ENCODE measurements at regions not wholly inside any gene's neighbourhood (a gene's known extent, or its start where the extent isn't known, plus 50 kb on each side); places are given as distances from the start of the nearest gene placed in this dataset.
A peak's percentile ranks its signal among the peaks of the same experiment; 100 is the strongest.

DNA sequence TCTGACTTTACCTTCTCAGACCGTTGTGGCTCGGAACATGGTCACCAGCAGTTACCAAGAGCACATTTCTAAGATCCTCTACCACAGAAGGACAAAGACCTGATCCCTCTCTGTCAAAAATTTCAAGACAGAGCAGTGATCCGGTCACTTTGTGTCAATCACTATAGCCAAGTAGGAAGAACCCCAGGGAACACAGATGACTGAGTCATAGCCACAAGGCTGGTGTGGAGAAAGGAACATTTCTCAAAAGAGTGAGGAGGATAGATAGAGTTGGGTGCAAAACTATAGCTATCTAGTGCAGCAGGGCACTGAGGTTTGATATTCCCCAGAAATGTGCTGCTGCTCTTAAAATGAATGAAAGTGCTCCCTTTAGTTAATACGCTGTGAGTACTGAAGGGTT, 130.7 kb upstream of the SMIM23 start:
- H3K9me3 ChIP-seq (ENCODE audit: control extremely low read depth in 1 of 5, control insufficient read depth in 4 of 5, insufficient read depth in 2 of 5, low read depth in 1 of 5, low read length in 4 of 5), result peaks cover 0 to 5% (median 0%) of the 10 kb centered on the region in 5 experiments
- WGBS (ENCODE audit: insufficient coverage), result 83% methylated on average over 1 of the region's 4 CpGs
- ChIA-PET POLR2A (no interaction called here), CTCF (interaction anchor here (0.5 to 1.5 kb wide), 3 partner anchors 14 to 250 kb away, joined by 3 to 6 read pairs (median 5); no protein-coding TSS in a partner anchor)
- no peak overlapping the region for H3K27ac ChIP-seq (ENCODE audit: insufficient read depth in 1 of 2, low read depth in 1 of 2, low read length in 2 of 2, poor library complexity in 1 of 2, severe bottlenecking in 2 of 2)
- H3K4me1 ChIP-seq (ENCODE audit: control extremely low read depth in 1 of 4, control insufficient read depth in 4 of 4, insufficient read depth in 4 of 4, low read length in 3 of 4), result peaks cover 0 to 4% (median under 1%) of the 10 kb centered on the region in 4 experiments
- H3K4me3 ChIP-seq (ENCODE audit: control insufficient read depth in 1 of 7, extremely low read depth in 1 of 7, insufficient read depth in 4 of 7, low read depth in 2 of 7, low read length in 6 of 7), result no peak overlapping the region
- no peaks in the 10 kb centered on the region for H3K36me3 ChIP-seq (ENCODE audit: control insufficient read depth in 4 of 4, insufficient read depth in 4 of 4, low read length in 3 of 4)
- no peaks in the 10 kb centered on the region for H3K27me3 ChIP-seq (replicated peaks in 2 of 5; ENCODE audit: control insufficient read depth in 4 of 5, insufficient read depth in 5 of 5, low read length in 4 of 5)
- DNase-seq, result no peak

DNA sequence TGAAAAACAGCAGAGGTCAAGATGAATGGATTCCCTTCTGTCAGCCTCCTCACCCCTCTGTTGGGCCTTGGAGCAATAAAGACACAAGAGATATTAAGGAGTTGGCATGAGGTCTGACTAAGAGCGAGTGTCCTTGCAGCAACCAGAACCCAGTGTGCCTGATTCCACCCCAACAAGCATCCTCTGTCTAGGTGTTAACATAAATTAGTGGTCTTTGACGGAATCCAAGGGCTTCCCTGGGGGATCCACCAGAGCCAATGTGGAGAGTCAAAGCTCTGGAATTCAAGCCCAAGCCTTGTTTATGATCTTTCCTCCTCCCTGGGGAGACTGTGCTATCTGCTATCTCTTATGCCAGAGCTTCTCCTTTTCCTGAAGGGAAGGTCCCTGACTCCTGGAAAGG, 128.1 kb upstream of the SMIM23 start:
- peaks cover 0 to 15% (median 11%) of the 10 kb centered on the region in 4 experiments for H3K4me1 ChIP-seq (ENCODE audit: control extremely low read depth in 1 of 4, control insufficient read depth in 4 of 4, insufficient read depth in 4 of 4, low read length in 3 of 4)
- no peak overlapping the region for H3K27ac ChIP-seq (ENCODE audit: insufficient read depth in 1 of 2, low read depth in 1 of 2, low read length in 2 of 2, poor library complexity in 1 of 2, severe bottlenecking in 2 of 2)
- POLR2A ChIA-PET, result no interaction called here
- no peak overlapping the region for H3K4me3 ChIP-seq (ENCODE audit: control insufficient read depth in 1 of 7, extremely low read depth in 1 of 7, insufficient read depth in 4 of 7, low read depth in 2 of 7, low read length in 6 of 7)
- no peaks in the 10 kb centered on the region for H3K27me3 ChIP-seq (replicated peaks in 2 of 5; ENCODE audit: control insufficient read depth in 4 of 5, insufficient read depth in 5 of 5, low read length in 4 of 5)
- peaks cover 0 to 5% (median 0%) of the 10 kb centered on the region in 5 experiments for H3K9me3 ChIP-seq (ENCODE audit: control extremely low read depth in 1 of 5, control insufficient read depth in 4 of 5, insufficient read depth in 2 of 5, low read depth in 1 of 5, low read length in 4 of 5)
- WGBS (ENCODE audit: insufficient coverage), result 89% methylated on average over 1 of the region's 2 CpGs
- CTCF ChIA-PET, result no interaction called here
- DNase-seq, result no peak
- no peaks in the 10 kb centered on the region for H3K36me3 ChIP-seq (ENCODE audit: control insufficient read depth in 4 of 4, insufficient read depth in 4 of 4, low read length in 3 of 4)

DNA sequence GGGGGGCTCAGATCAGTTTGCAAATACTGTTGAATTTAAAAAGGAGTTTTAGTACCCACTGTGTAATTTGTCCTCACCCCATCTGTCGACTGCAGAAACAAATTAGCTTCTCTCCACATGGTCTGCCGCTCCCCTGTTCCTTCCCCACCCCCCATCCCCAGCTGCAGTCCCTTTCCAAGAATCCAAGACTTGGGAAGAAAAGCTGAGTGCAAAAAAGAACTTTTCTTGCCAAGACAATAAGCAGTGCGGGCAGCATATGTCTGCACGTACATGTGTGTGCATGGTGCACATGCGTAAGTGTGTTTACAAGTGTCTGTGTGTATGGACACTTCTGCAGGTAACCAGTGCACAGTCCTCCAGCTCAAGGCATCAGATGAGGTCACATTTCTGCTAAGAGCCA, 125.7 kb upstream of the SMIM23 start:
- H3K4me1 ChIP-seq (ENCODE audit: control extremely low read depth in 1 of 4, control insufficient read depth in 4 of 4, insufficient read depth in 4 of 4, low read length in 3 of 4), result peaks cover 0 to 15% (median 11%) of the 10 kb centered on the region in 4 experiments
- no peak overlapping the region for H3K4me3 ChIP-seq (ENCODE audit: control insufficient read depth in 1 of 7, extremely low read depth in 1 of 7, insufficient read depth in 4 of 7, low read depth in 2 of 7, low read length in 6 of 7)
- H3K9me3 ChIP-seq (ENCODE audit: control extremely low read depth in 1 of 5, control insufficient read depth in 4 of 5, insufficient read depth in 2 of 5, low read depth in 1 of 5, low read length in 4 of 5), result no peaks in the 10 kb centered on the region
- DNase-seq, result no peak
- no peak overlapping the region for H3K27ac ChIP-seq (ENCODE audit: insufficient read depth in 1 of 2, low read depth in 1 of 2, low read length in 2 of 2, poor library complexity in 1 of 2, severe bottlenecking in 2 of 2)
- POLR2A ChIA-PET, result no interaction called here
- 100% methylated on average over 5 of the region's 5 CpGs for WGBS (ENCODE audit: insufficient coverage)
- H3K36me3 ChIP-seq (ENCODE audit: control insufficient read depth in 4 of 4, insufficient read depth in 4 of 4, low read length in 3 of 4), result no peaks in the 10 kb centered on the region
- H3K27me3 ChIP-seq (replicated peaks in 2 of 5; ENCODE audit: control insufficient read depth in 4 of 5, insufficient read depth in 5 of 5, low read length in 4 of 5), result no peaks in the 10 kb centered on the region
- CTCF ChIA-PET, result interaction anchor here (0.9 to 1.6 kb wide), 2 partner anchors 11 to 13 kb away, joined by 4 read pairs; no protein-coding TSS in a partner anchor

- no peak overlapping the region for H3K4me3 ChIP-seq (ENCODE audit: control insufficient read depth in 1 of 7, extremely low read depth in 1 of 7, insufficient read depth in 4 of 7, low read depth in 2 of 7, low read length in 6 of 7)
- no peaks in the 10 kb centered on the region for H3K9me3 ChIP-seq (ENCODE audit: control extremely low read depth in 1 of 5, control insufficient read depth in 4 of 5, insufficient read depth in 2 of 5, low read depth in 1 of 5, low read length in 4 of 5)
- H3K36me3 ChIP-seq (ENCODE audit: control insufficient read depth in 4 of 4, insufficient read depth in 4 of 4, low read length in 3 of 4), result no peaks in the 10 kb centered on the region
- H3K27ac ChIP-seq (ENCODE audit: insufficient read depth in 1 of 2, low read depth in 1 of 2, low read length in 2 of 2, poor library complexity in 1 of 2, severe bottlenecking in 2 of 2), result no peak overlapping the region
- H3K4me1 ChIP-seq (ENCODE audit: control extremely low read depth in 1 of 4, control insufficient read depth in 4 of 4, insufficient read depth in 4 of 4, low read length in 3 of 4), result peaks cover 0 to 15% (median 11%) of the 10 kb centered on the region in 4 experiments
- DNase-seq, result peak; percentile 65 to 91 (median 89)
- POLR2A ChIA-PET, result no interaction called here
- CTCF ChIA-PET, result interaction anchor here (0.6 to 1.6 kb wide), 3 partner anchors 10 to 239 kb away, joined by 3 to 4 read pairs (median 4); no protein-coding TSS in a partner anchor
- WGBS (ENCODE audit: insufficient coverage), result 19% methylated on average over 9 of the region's 9 CpGs
- no peaks in the 10 kb centered on the region for H3K27me3 ChIP-seq (replicated peaks in 2 of 5; ENCODE audit: control insufficient read depth in 4 of 5, insufficient read depth in 5 of 5, low read length in 4 of 5)
Observed at GRCh38 chr5:171660434-171660833, 125.2 kb upstream of the SMIM23 start.

DNA sequence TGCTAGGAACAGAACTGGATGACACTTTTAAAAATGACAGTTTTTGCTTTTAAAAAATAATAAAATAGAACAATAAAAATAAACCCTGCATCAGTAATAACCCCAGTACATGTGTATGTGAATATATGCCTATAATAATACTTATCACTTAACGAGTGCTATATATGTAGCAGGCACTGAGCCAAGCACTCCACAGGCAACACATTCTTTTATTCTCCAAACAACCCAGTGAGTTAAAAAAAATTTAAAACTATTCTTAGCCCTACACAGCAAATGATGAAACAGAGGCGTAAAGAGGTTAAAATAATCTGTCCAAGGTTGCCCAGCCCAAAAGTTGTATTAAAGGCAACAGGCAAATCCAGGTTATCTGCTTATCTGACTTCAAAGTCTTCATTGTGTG, 124.5 kb upstream of the SMIM23 start:
- no peak for DNase-seq
- Histone ChIP-seq H3K27ac (ENCODE audit: insufficient read depth in 1 of 2, low read depth in 1 of 2, low read length in 2 of 2, poor library complexity in 1 of 2, severe bottlenecking in 2 of 2) (no peak overlapping the region), H3K36me3 (ENCODE audit: control insufficient read depth in 4 of 4, insufficient read depth in 4 of 4, low read length in 3 of 4) (no peaks in the 10 kb centered on the region), H3K4me3 (ENCODE audit: control insufficient read depth in 1 of 7, extremely low read depth in 1 of 7, insufficient read depth in 4 of 7, low read depth in 2 of 7, low read length in 6 of 7) (no peak overlapping the region), H3K4me1 (ENCODE audit: control extremely low read depth in 1 of 4, control insufficient read depth in 4 of 4, insufficient read depth in 4 of 4, low read length in 3 of 4) (peaks cover 0 to 15% (median 11%) of the 10 kb centered on the region in 4 experiments), H3K27me3 (replicated peaks in 2 of 5; ENCODE audit: control insufficient read depth in 4 of 5, insufficient read depth in 5 of 5, low read length in 4 of 5) (no peaks in the 10 kb centered on the region), H3K9me3 (ENCODE audit: control extremely low read depth in 1 of 5, control insufficient read depth in 4 of 5, insufficient read depth in 2 of 5, low read depth in 1 of 5, low read length in 4 of 5) (no peaks in the 10 kb centered on the region)
- ChIA-PET CTCF (no interaction called here), POLR2A (no interaction called here)
- no CpG with 5 or more reads among the region's 2 CpGs for WGBS (ENCODE audit: insufficient coverage)

DNA sequence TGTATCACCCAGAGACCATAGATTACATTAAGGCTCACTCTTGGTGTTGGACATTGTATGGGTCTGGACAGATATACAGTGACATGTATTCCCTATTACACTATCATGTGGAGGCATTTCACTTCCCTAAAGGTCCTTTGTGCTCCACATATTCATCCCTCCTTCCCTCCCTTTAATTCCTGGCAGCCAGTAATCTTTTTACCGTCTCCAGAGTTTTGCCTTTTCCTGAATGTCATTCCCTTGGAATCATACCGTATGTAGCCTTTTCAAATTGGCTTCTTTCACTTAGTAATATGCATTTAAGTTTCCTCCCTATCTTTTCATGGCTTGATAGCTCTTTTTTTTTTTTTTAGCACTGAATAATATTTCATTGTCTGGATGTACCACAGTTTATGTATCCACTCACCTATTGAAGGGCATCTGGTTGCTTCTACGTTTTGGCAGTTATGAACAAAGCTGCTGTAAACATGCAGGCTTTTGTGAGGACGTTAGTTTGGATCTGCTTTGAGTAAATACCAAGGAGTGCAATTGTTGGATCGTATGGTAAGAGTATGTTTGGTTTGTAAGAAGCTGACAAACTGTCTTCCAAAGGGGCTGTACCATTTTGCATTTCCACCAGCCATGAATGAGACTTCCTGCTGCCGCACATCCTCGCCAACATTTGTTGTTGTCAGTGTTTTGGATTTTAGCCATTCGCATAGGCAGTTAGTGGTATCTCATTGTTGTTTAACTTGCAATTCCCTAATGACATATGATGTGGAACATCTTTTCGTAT, 122.1 kb upstream of the SMIM23 start:
- DNase-seq, result no peak
- no peak overlapping the region for H3K4me3 ChIP-seq (ENCODE audit: control insufficient read depth in 1 of 7, extremely low read depth in 1 of 7, insufficient read depth in 4 of 7, low read depth in 2 of 7, low read length in 6 of 7)
- H3K4me1 ChIP-seq (ENCODE audit: control extremely low read depth in 1 of 4, control insufficient read depth in 4 of 4, insufficient read depth in 4 of 4, low read length in 3 of 4), result peaks cover 0 to 15% (median 11%) of the 10 kb centered on the region in 4 experiments
- POLR2A ChIA-PET, result no interaction called here
- CTCF ChIA-PET, result no interaction called here
- H3K36me3 ChIP-seq (ENCODE audit: control insufficient read depth in 4 of 4, insufficient read depth in 4 of 4, low read length in 3 of 4), result no peaks in the 10 kb centered on the region
- no peaks in the 10 kb centered on the region for H3K9me3 ChIP-seq (ENCODE audit: control extremely low read depth in 1 of 5, control insufficient read depth in 4 of 5, insufficient read depth in 2 of 5, low read depth in 1 of 5, low read length in 4 of 5)
- no peaks in the 10 kb centered on the region for H3K27me3 ChIP-seq (replicated peaks in 2 of 5; ENCODE audit: control insufficient read depth in 4 of 5, insufficient read depth in 5 of 5, low read length in 4 of 5)
- WGBS (ENCODE audit: insufficient coverage), result 95% methylated on average over 5 of the region's 9 CpGs
- no peak overlapping the region for H3K27ac ChIP-seq (ENCODE audit: insufficient read depth in 1 of 2, low read depth in 1 of 2, low read length in 2 of 2, poor library complexity in 1 of 2, severe bottlenecking in 2 of 2)

DNA sequence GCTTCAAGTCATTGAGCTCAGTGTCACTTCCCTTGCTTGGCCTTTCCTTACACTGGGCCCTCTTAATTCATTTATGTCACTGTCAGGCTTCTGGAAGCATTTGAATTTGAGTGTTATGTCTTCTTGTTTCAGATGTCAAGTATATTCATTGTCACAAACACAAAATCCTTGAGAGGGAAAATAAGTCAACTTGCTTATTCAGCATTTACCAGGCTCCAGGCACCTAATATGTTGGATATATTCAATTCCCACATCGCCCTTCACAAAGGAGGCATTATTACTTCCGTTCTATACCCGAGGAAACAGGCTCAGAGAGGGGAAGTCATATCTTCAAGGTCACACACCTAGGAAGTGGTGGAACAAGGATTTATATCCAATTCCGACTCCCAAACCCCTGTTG, 121.1 kb upstream of the SMIM23 start:
- ChIA-PET CTCF (no interaction called here), POLR2A (no interaction called here)
- Histone ChIP-seq H3K9me3 (ENCODE audit: control extremely low read depth in 1 of 5, control insufficient read depth in 4 of 5, insufficient read depth in 2 of 5, low read depth in 1 of 5, low read length in 4 of 5) (no peaks in the 10 kb centered on the region), H3K4me1 (ENCODE audit: control extremely low read depth in 1 of 4, control insufficient read depth in 4 of 4, insufficient read depth in 4 of 4, low read length in 3 of 4) (peaks cover 0 to 15% (median 11%) of the 10 kb centered on the region in 4 experiments), H3K27ac (ENCODE audit: insufficient read depth in 1 of 2, low read depth in 1 of 2, low read length in 2 of 2, poor library complexity in 1 of 2, severe bottlenecking in 2 of 2) (no peak overlapping the region), H3K27me3 (replicated peaks in 2 of 5; ENCODE audit: control insufficient read depth in 4 of 5, insufficient read depth in 5 of 5, low read length in 4 of 5) (no peaks in the 10 kb centered on the region), H3K4me3 (ENCODE audit: control insufficient read depth in 1 of 7, extremely low read depth in 1 of 7, insufficient read depth in 4 of 7, low read depth in 2 of 7, low read length in 6 of 7) (no peak overlapping the region), H3K36me3 (ENCODE audit: control insufficient read depth in 4 of 4, insufficient read depth in 4 of 4, low read length in 3 of 4) (no peaks in the 10 kb centered on the region)
- DNase-seq, result no peak
- 88% methylated on average over 4 of the region's 4 CpGs for WGBS (ENCODE audit: insufficient coverage)
